ENCODE measurements at regions not wholly inside any gene's neighbourhood (a gene's known extent, or its start where the extent isn't known, plus 50 kb on each side); places are given as distances from the start of the nearest gene placed in this dataset.

DNA sequence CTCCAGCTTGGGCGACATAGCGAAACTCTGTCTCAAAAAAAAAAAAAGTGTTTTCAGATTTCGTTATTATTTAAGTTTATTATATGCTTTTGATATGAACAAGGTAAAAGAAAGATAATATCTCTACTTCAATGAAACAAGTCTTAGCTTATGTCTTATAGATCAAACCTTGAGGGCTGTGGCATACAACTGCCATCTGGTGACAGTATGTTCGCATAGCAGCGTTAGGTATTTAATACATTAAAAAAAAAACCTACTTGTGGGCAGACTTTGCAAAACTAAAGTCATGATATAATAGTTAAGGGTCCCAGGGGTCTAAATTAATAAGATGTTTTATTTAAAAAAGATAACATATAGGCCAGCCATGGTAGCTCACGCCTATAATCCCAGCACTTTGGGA is 161.2 kb upstream of the AMOT start:
- TF ChIP-seq, protein P1, sequence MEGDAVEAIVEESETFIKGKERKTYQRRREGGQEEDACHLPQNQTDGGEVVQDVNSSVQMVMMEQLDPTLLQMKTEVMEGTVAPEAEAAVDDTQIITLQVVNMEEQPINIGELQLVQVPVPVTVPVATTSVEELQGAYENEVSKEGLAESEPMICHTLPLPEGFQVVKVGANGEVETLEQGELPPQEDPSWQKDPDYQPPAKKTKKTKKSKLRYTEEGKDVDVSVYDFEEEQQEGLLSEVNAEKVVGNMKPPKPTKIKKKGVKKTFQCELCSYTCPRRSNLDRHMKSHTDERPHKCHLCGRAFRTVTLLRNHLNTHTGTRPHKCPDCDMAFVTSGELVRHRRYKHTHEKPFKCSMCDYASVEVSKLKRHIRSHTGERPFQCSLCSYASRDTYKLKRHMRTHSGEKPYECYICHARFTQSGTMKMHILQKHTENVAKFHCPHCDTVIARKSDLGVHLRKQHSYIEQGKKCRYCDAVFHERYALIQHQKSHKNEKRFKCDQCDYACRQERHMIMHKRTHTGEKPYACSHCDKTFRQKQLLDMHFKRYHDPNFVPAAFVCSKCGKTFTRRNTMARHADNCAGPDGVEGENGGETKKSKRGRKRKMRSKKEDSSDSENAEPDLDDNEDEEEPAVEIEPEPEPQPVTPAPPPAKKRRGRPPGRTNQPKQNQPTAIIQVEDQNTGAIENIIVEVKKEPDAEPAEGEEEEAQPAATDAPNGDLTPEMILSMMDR (IDR thresholded peaks at IDR 0.05) = peak; percentile 9
- peaks cover 12% of the 10 kb centered on the region for H3K4me1 Mint-ChIP-seq
- peaks cover 4% of the 10 kb centered on the region for H3K27me3 Mint-ChIP-seq (ENCODE audit: low read depth, poor library complexity)
- H3K4me3 Mint-ChIP-seq = no peak overlapping the region
- H3K36me3 Mint-ChIP-seq (ENCODE audit: low read depth) = no peaks in the 10 kb centered on the region
- no peaks in the 10 kb centered on the region for H3K9me3 Mint-ChIP-seq
- H3K27ac Mint-ChIP-seq = no peak overlapping the region
- DNase-seq = no peak

DNA sequence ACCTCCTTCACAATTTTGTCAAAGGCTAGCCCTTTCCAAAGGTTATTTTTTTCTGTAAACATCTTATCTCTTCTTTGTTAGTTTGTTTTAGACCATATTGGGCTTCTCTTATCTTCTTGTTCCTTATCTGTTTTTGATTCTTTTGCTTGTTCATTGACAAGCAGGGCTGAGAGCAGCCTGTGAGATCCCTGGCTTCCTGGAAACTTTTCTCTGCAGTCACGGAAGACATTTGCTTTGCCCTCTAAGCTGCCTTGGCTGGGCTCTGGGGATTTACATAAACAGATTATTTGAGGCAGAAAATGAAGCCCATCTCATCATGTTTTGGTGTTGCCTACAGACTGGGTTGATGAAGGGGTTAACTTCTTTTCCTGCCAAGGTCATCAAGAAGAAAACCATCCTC is 157.4 kb upstream of the AMOT start:
- Mint-ChIP-seq H3K27ac (no peak overlapping the region), H3K4me3 (no peak overlapping the region), H3K36me3 (ENCODE audit: low read depth) (no peaks in the 10 kb centered on the region), H3K27me3 (ENCODE audit: low read depth, poor library complexity) (peaks cover 4% of the 10 kb centered on the region), H3K4me1 (peaks cover 12% of the 10 kb centered on the region), H3K9me3 (no peaks in the 10 kb centered on the region)
- DNase-seq = no peak
- TF ChIP-seq, protein P1 (IDR thresholded peaks at IDR 0.05) = no peak

DNA sequence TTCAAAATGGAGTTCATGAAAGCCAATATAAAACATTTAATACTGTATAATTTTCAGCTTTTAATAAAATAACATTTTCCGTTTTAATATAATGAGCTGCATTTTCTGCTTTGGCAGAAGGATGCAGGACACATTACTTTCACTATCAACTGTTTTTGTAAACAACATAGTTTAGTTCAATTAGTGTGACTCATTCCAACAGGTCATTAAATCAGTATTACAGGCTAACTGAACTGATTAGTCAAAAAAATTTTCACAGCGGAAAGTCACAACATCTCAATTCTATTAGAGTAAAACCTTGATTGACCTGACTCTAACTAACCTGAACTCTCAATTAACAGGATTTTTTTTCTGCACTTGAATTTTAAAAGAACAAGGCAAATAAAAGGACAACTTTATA is 151.2 kb upstream of the AMOT start:
- Mint-ChIP-seq H3K27me3 (ENCODE audit: low read depth, poor library complexity) (no peaks in the 10 kb centered on the region), H3K9me3 (no peaks in the 10 kb centered on the region), H3K4me1 (no peaks in the 10 kb centered on the region), H3K27ac (no peak overlapping the region), H3K4me3 (no peak overlapping the region), H3K36me3 (ENCODE audit: low read depth) (no peaks in the 10 kb centered on the region)
- TF ChIP-seq, protein P1 (IDR thresholded peaks at IDR 0.05) = no peak
- DNase-seq = no peak

DNA sequence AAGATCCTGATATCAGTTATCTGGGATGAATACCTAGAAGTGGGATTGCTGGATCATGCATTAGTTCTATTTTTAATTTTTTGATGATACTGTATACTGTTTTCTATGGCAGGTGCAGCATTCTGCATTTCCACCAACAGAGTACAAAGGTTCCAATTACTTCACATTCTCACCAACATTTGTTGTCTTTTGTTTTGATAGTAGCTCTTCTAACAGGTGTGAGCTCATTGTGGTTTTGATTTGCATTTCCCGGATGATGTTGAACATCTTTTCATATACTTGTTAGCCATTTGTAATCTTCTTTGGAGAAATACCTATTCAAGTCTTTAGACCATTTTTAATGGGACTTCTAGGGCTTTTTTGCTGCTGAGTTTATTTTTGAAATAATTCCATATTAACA is 139.2 kb upstream of the AMOT start:
- Mint-ChIP-seq H3K9me3 (peaks cover 11% of the 10 kb centered on the region), H3K4me3 (no peak overlapping the region), H3K27me3 (ENCODE audit: low read depth, poor library complexity) (no peaks in the 10 kb centered on the region), H3K27ac (no peak overlapping the region), H3K36me3 (ENCODE audit: low read depth) (peaks cover 8% of the 10 kb centered on the region), H3K4me1 (peaks cover 5% of the 10 kb centered on the region)
- no peak for DNase-seq
- TF ChIP-seq, protein P1 (IDR thresholded peaks at IDR 0.05) = no peak

DNA sequence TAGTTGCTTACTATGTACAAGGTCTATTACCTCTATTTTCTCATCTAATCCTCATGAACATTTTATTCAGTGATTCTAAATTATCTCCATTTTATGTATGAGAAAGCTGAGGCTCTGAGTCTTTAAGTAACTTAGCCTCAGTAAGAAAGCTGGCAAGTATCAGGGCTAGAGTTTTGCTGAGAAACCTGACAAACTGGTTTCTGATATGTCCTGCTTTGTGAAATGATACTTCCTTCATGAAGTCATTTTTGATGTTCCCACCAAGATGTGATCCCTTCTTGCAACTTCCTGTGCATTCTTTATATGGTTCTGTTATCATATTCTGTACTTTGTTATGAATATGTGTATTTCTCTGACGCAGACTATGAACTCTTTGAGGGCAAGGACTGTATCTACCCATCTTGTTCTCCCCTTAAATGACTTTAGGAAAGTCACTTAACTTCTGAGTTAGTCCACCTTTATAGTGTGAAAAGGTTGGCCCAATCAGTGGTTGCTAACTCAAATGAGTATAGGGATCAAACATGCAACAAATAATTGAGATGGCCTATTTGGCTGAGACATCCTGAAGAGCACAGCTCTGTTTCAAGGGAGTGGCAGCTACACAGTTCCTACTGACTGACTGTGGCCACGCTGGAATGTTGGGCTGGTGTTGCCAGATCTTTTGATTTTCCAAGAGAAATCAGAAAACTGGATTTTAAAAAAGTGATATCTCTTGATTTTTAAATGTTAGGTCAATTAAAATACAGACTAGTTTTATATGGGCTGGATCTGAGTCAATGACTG is 127.9 kb upstream of the AMOT start:
- H3K27ac Mint-ChIP-seq = no peak overlapping the region
- H3K4me1 Mint-ChIP-seq = peaks cover 18% of the 10 kb centered on the region
- no peak overlapping the region for H3K4me3 Mint-ChIP-seq
- H3K27me3 Mint-ChIP-seq (ENCODE audit: low read depth, poor library complexity) = peaks cover 6% of the 10 kb centered on the region
- TF ChIP-seq, protein P1 (IDR thresholded peaks at IDR 0.05) = no peak
- no peaks in the 10 kb centered on the region for H3K36me3 Mint-ChIP-seq (ENCODE audit: low read depth)
- H3K9me3 Mint-ChIP-seq = no peaks in the 10 kb centered on the region
- no peak for DNase-seq

DNA sequence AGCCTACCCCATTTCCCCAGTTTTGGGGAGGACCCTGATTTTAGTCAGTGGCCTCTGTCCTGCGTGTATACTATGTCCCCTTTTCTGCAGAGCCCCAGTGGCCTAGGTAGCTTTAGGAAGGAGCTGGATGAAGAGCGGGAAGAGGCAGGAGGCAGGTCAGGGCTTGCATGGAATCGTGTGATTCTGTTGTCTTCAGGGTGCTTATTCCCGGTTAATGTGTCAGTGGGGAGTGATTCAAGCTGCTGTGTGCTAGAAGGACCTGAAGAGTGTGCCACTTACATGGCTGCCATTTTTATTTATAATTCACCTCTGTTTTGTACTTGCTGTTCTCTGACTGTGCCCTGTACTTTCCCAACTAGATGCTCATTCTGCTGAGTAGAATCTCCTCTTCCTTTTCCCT is 127.3 kb upstream of the AMOT start:
- TF ChIP-seq, protein P1 (IDR thresholded peaks at IDR 0.05) = no peak
- H3K4me3 Mint-ChIP-seq = no peak overlapping the region
- peaks cover 18% of the 10 kb centered on the region for H3K4me1 Mint-ChIP-seq
- H3K36me3 Mint-ChIP-seq (ENCODE audit: low read depth) = no peaks in the 10 kb centered on the region
- H3K27ac Mint-ChIP-seq = no peak overlapping the region
- no peaks in the 10 kb centered on the region for H3K9me3 Mint-ChIP-seq
- peaks cover 6% of the 10 kb centered on the region for H3K27me3 Mint-ChIP-seq (ENCODE audit: low read depth, poor library complexity)
- DNase-seq = no peak
